ENCODE measurements at regions not wholly inside any gene's neighbourhood (a gene's known extent, or its start where the extent isn't known, plus 50 kb on each side); places are given as distances from the start of the nearest gene placed in this dataset.

GRCh38 chr3:64837986-64838735, 150.4 kb upstream of the ADAMTS9 start:
- no peak overlapping the region for H3K4me3 ChIP-seq
- no peaks in the 10 kb centered on the region for H3K36me3 ChIP-seq
- H3K4me1 ChIP-seq (replicated peaks): no peaks in the 10 kb centered on the region
- 61% methylated on average over 6 of the region's 6 CpGs for WGBS
- TF ChIP-seq POLR2A (IDR thresholded peaks at IDR 0.05) (no peak), CTCF (IDR thresholded peaks at IDR 0.05) (no peak), POLR2AphosphoS5 (IDR thresholded peaks at IDR 0.05) (no peak)
- no peaks in the 10 kb centered on the region for H3K27me3 ChIP-seq (replicated peaks; ENCODE audit: insufficient read depth)
- intact Hi-C loops (cut with DNase I): loop anchor here (5.0 kb wide), 1 partner anchor 104 kb away; no protein-coding TSS in a partner anchor
- DNase-seq (ENCODE audit: low spot score): no peak
- no peaks in the 10 kb centered on the region for H3K9me3 ChIP-seq
- peak overlapping the region; percentile 1 to 20 for H3K27ac ChIP-seq

GRCh38 chr3:64837126-64837738, 149.4 kb upstream of the ADAMTS9 start:
- Histone ChIP-seq H3K4me1 (replicated peaks) (no peaks in the 10 kb centered on the region), H3K4me3 (no peak overlapping the region), H3K27me3 (replicated peaks; ENCODE audit: insufficient read depth) (no peaks in the 10 kb centered on the region), H3K36me3 (no peaks in the 10 kb centered on the region), H3K9me3 (no peaks in the 10 kb centered on the region), H3K27ac (peak overlapping the region; percentile 1 to 20)
- TF ChIP-seq POLR2A (IDR thresholded peaks at IDR 0.05): no peak
- no peak for TF ChIP-seq CTCF (IDR thresholded peaks at IDR 0.05)
- TF ChIP-seq POLR2AphosphoS5 (IDR thresholded peaks at IDR 0.05): peak; percentile 82
- DNase-seq (ENCODE audit: low spot score): peak; percentile 78
- intact Hi-C loops (cut with DNase I): loop anchor here (5.0 kb wide), 1 partner anchor 105 kb away; no protein-coding TSS in a partner anchor
- 8% methylated on average over 2 of the region's 2 CpGs for WGBS

DNA sequence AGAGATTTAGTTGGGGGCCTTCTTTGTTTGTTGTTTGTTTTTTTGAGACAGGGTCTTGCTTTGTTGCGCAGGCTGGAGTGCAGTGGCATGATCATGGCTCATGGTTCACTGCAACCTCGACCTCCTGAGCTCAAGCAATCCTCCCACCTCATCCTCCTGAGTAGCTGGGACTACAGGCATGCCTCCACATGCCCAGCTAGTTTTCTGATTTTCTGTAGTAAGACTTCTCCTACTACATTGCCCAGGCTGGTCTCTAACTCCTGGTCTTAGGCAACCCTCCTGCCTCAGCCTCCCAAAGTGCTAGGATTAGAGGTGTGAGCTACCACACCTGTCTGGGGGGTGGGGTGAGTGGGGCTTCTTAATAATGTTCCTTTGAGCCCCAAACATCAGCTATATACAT, 148.3 kb upstream of the ADAMTS9 start:
- TF ChIP-seq CTCF (IDR thresholded peaks at IDR 0.05) (no peak), POLR2AphosphoS5 (IDR thresholded peaks at IDR 0.05) (no peak), POLR2A (IDR thresholded peaks at IDR 0.05) (no peak)
- 71% methylated on average over 2 of the region's 2 CpGs for WGBS
- no peak for DNase-seq (ENCODE audit: low spot score)
- Histone ChIP-seq H3K4me1 (replicated peaks) (no peaks in the 10 kb centered on the region), H3K9me3 (no peaks in the 10 kb centered on the region), H3K36me3 (no peaks in the 10 kb centered on the region), H3K4me3 (no peak overlapping the region), H3K27me3 (replicated peaks; ENCODE audit: insufficient read depth) (no peaks in the 10 kb centered on the region), H3K27ac (no peak overlapping the region)
- intact Hi-C loops (cut with DNase I): loop anchor here (5.0 kb wide), 1 partner anchor 106 kb away; no protein-coding TSS in a partner anchor

GRCh38 chr3:64832098-64832497, 144.3 kb upstream of the ADAMTS9 start:
- intact Hi-C loops (cut with DNase I): no loop called here
- Histone ChIP-seq H3K9me3 (no peaks in the 10 kb centered on the region), H3K4me3 (no peak overlapping the region), H3K27me3 (replicated peaks; ENCODE audit: insufficient read depth) (no peaks in the 10 kb centered on the region), H3K4me1 (replicated peaks) (no peaks in the 10 kb centered on the region), H3K27ac (no peak overlapping the region), H3K36me3 (no peaks in the 10 kb centered on the region)
- TF ChIP-seq POLR2AphosphoS5 (IDR thresholded peaks at IDR 0.05) (no peak), CTCF (IDR thresholded peaks at IDR 0.05) (no peak), POLR2A (IDR thresholded peaks at IDR 0.05) (no peak)
- WGBS: 84% methylated on average over 5 of the region's 5 CpGs
- no peak for DNase-seq (ENCODE audit: low spot score)
